Endothelial cell of umbilical vein (primary cell): ENCODE measurements at regions not wholly inside any gene's neighbourhood (a gene's known extent, or its start where the extent isn't known, plus 50 kb on each side); places are given as distances from the start of the nearest gene placed in this dataset.

ENCODE experiments used
- BruUV-seq: library from RNA; stranded (reverse); fragments of 400-500 nt; replicated peaks from 2 replicates; lab custom pipeline; 2021; lab: Mats Ljungman, UMichigan
- CTCF ChIA-PET: fragments of 300-600, 350-600 bp; sonication (Branson Sonifier 250); formaldehyde crosslinking; loops from one replicate; lab custom pipeline; 2021; ENCODE audit warnings: antibody characterized with exemption, inconsistent platforms; lab: Charles Lee
- POLR2A ChIA-PET: fragments of 300-600, 350-600 bp; sonication (Branson Sonifier 250); formaldehyde crosslinking; loops from one replicate; lab custom pipeline; 2021; ENCODE audit warnings: antibody characterized with exemption, inconsistent platforms; lab: Charles Lee
- DNase-seq: peaks from one replicate; pipeline ENCODE4 v3.0.0-alpha.2; 2011; ENCODE audit warnings: low read depth, low spot score
- FAIRE-seq: peaks from 2 replicates; lab custom pipeline; 2011; peaks lifted over from hg19 to GRCh38; lab: Jason Lieb, UNC
- H2AFZ ChIP-seq: 2 replicates; pipeline ENCODE4 v1.6.0; 2012; ENCODE audit warnings: low read depth, low read length, control low read depth, inconsistent platforms
- H3K27ac ChIP-seq: 2 replicates; pipeline ENCODE4 v1.5.1; 2011; ENCODE audit warnings: low read depth, mild to moderate bottlenecking, control low read depth, low read length, moderate library complexity; ENCODE audit not compliant: insufficient read depth
- H3K27me3 ChIP-seq, 2 experiments: 2 replicates each; pipeline versions ENCODE4 v1.6.0 to v1.6.1; 2011; ENCODE audit warnings: low read length in 2 of 2, mixed read lengths in 1 of 2; ENCODE audit not compliant: control insufficient read depth in 2 of 2, insufficient read depth in 2 of 2
- H3K36me3 ChIP-seq, 2 experiments: 2 replicates in 1 of 2; 3 replicates in 1 of 2; pipeline ENCODE4 v1.5.1; 2011; ENCODE audit warnings: low read length in 2 of 2, mild to moderate bottlenecking in 1 of 2, moderate library complexity in 1 of 2; ENCODE audit not compliant: control insufficient read depth in 2 of 2, insufficient read depth in 2 of 2; ENCODE audit errors: extremely low read depth in 1 of 2
- H3K4me1 ChIP-seq: 3 replicates; pipeline ENCODE4 v1.5.1; 2011; ENCODE audit warnings: mild to moderate bottlenecking, low read length; ENCODE audit not compliant: control insufficient read depth, insufficient read depth; ENCODE audit errors: extremely low read depth
- H3K4me2 ChIP-seq: 2 replicates; pipeline ENCODE4 v1.6.1; 2011; ENCODE audit warnings: low read length, control low read depth, mixed read lengths; ENCODE audit not compliant: insufficient read depth
- H3K4me3 ChIP-seq, 3 experiments: fragments of 200-600 bp in 1 of 3; sonication (generic), shearing (Covaris generic) in 1 of 3; replicated peaks in 1 of 3; 2 replicates each; pipeline ENCODE4 v1.5.1; 2011 to 2016; ENCODE audit warnings: control low read depth in 3 of 3, low read length in 3 of 3, mild to moderate bottlenecking in 2 of 3, inconsistent platforms in 1 of 3, low read depth in 1 of 3, moderate library complexity in 1 of 3; ENCODE audit not compliant: insufficient read depth in 1 of 3
- H3K79me2 ChIP-seq: 2 replicates; pipeline ENCODE4 v1.6.0; 2012; ENCODE audit warnings: low read length, inconsistent platforms; ENCODE audit not compliant: control insufficient read depth, insufficient read depth
- H3K9ac ChIP-seq: replicated peaks from 2 replicates; pipeline ENCODE3; 2011; ENCODE audit warnings: low read length, control low read depth; ENCODE audit not compliant: insufficient read depth; ENCODE audit errors: extremely low read depth
- H3K9me1 ChIP-seq: replicated peaks from 3 replicates; pipeline ENCODE4 v1.6.0; 2011; ENCODE audit warnings: mild to moderate bottlenecking, low read length; ENCODE audit not compliant: control insufficient read depth, insufficient read depth; ENCODE audit errors: extremely low read depth
- H3K9me3 ChIP-seq: replicated peaks from 2 replicates; pipeline ENCODE4 v1.5.1; 2012; ENCODE audit warnings: low read length, inconsistent platforms; ENCODE audit not compliant: control insufficient read depth, insufficient read depth
- H4K20me1 ChIP-seq: replicated peaks from 2 replicates; pipeline ENCODE3; 2011; ENCODE audit warnings: mild to moderate bottlenecking, low read length; ENCODE audit not compliant: control insufficient read depth, insufficient read depth; ENCODE audit errors: extremely low read depth
- FOS ChIP-seq: IDR thresholded peaks from 2 replicates; pipeline ENCODE4 v1.6.1; 2011; ENCODE audit warnings: mild to moderate bottlenecking, low read length, moderate library complexity, borderline replicate concordance; ENCODE audit not compliant: insufficient read depth
- GATA2 ChIP-seq: IDR thresholded peaks from 2 replicates; pipeline ENCODE4 v1.7.0; 2011; ENCODE audit warnings: low read depth, mild to moderate bottlenecking, moderate library complexity, mixed read lengths, low read length; ENCODE audit not compliant: insufficient read length, insufficient read depth
- JUN ChIP-seq: IDR thresholded peaks from 2 replicates; pipeline ENCODE4 v1.6.1; 2011; ENCODE audit warnings: borderline replicate concordance, low read depth; ENCODE audit not compliant: insufficient read length, insufficient read depth
- MYC ChIP-seq: IDR thresholded peaks from one replicate; pipeline ENCODE4 v1.6.1; 2011; ENCODE audit warnings: mild to moderate bottlenecking, low read depth, low read length
- POLR2A ChIP-seq: IDR thresholded peaks from 2 replicates; pipeline ENCODE4 v1.6.1; 2012; ENCODE audit warnings: low read depth, mild to moderate bottlenecking, control low read depth, low read length
- POLR2AphosphoS5 ChIP-seq: IDR thresholded peaks from 2 replicates; pipeline ENCODE4 v1.6.1; 2012; ENCODE audit warnings: low read depth, mild to moderate bottlenecking, control low read depth, low read length, moderate library complexity; ENCODE audit not compliant: insufficient read depth
- dilution Hi-C: fragments of 300-500 bp; cut with MboI; formaldehyde crosslinking; loops from one replicate; pipeline ENCODE4 v1.15.0; 2019; ENCODE audit warnings: low sequenced_read_pairs; ENCODE audit not compliant: extremely low pct_ligation_motif_present
- intact Hi-C: fragments of 100-400 bp; cut with micrococcal nuclease; formaldehyde crosslinking; loops from one replicate; pipeline ENCODE4 v1.10.0; 2022
- TF ChIP-seq, protein P1 (sequence below), 2 donors: IDR thresholded peaks; 1 replicate in 1 of 2; 2 replicates in 1 of 2; pipeline ENCODE4 v1.5.1; 2011; ENCODE audit warnings: low read length in 2 of 2, mild to moderate bottlenecking in 2 of 2, moderate library complexity in 2 of 2, control low read depth in 1 of 2, inconsistent platforms in 1 of 2, low read depth in 1 of 2; ENCODE audit not compliant: insufficient read depth in 1 of 2; ENCODE audit errors: extremely low read depth in 1 of 2
- TF ChIP-seq, protein P2 (sequence below): IDR thresholded peaks from 2 replicates; pipeline ENCODE4 v1.6.1; 2011; ENCODE audit not compliant: insufficient read depth, insufficient read length

DNA sequence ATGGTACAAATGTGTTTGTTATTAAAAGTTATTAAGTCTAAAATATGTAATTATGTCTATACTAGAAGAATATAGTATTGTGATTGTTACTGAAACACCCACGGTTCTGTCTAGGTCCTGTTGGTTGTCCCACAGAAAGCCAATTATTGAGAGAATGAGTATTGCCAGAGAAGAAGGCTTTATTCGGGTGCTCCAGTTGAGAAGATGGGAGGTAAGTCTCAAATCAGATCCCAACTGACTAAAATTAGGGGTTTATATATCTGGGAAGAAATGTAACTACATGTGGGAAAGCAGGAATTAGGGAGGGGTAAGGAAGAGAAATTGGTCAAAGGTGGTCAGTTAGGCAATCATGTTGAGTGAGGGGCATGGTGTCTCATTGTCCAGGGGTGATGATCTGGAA, 798.4 kb downstream of the PCDH17 start:
- no peaks in the 10 kb centered on the region for H3K4me1 ChIP-seq
- no peaks in the 10 kb centered on the region for H3K79me2 ChIP-seq
- H3K9me3 ChIP-seq: no peaks in the 10 kb centered on the region
- no TSS peak for BruUV-seq
- dilution Hi-C loops (no loop called here), intact Hi-C loops (no loop called here)
- ChIA-PET POLR2A (no interaction called here), CTCF (no interaction called here)
- H2AFZ ChIP-seq: no peak overlapping the region
- no peaks in the 10 kb centered on the region for H3K27me3 ChIP-seq
- no peaks in the 10 kb centered on the region for H4K20me1 ChIP-seq
- no peaks in the 10 kb centered on the region for H3K9me1 ChIP-seq
- no peak overlapping the region for H3K4me3 ChIP-seq
- TF ChIP-seq, protein P1, sequence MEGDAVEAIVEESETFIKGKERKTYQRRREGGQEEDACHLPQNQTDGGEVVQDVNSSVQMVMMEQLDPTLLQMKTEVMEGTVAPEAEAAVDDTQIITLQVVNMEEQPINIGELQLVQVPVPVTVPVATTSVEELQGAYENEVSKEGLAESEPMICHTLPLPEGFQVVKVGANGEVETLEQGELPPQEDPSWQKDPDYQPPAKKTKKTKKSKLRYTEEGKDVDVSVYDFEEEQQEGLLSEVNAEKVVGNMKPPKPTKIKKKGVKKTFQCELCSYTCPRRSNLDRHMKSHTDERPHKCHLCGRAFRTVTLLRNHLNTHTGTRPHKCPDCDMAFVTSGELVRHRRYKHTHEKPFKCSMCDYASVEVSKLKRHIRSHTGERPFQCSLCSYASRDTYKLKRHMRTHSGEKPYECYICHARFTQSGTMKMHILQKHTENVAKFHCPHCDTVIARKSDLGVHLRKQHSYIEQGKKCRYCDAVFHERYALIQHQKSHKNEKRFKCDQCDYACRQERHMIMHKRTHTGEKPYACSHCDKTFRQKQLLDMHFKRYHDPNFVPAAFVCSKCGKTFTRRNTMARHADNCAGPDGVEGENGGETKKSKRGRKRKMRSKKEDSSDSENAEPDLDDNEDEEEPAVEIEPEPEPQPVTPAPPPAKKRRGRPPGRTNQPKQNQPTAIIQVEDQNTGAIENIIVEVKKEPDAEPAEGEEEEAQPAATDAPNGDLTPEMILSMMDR (IDR thresholded peaks at IDR 0.05; ENCODE audit: extremely low read depth in 1 of 2, insufficient read depth in 1 of 2, low read depth in 1 of 2, low read length in 2 of 2): no peak
- TF ChIP-seq POLR2A (no peak), MYC (no peak), POLR2AphosphoS5 (no peak), FOS (no peak), JUN (no peak), GATA2 (no peak)
- TF ChIP-seq, protein P2, sequence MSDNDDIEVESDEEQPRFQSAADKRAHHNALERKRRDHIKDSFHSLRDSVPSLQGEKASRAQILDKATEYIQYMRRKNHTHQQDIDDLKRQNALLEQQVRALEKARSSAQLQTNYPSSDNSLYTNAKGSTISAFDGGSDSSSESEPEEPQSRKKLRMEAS: no peak
- FAIRE-seq (no peak), DNase-seq (no peak)
- no peaks in the 10 kb centered on the region for H3K36me3 ChIP-seq
- no peak overlapping the region for H3K9ac ChIP-seq
- no peak overlapping the region for H3K4me2 ChIP-seq
- no peak overlapping the region for H3K27ac ChIP-seq
